MCF 10A (cell line): ENCODE measurements at regions not wholly inside any gene's neighbourhood (a gene's known extent, or its start where the extent isn't known, plus 50 kb on each side); places are given as distances from the start of the nearest gene placed in this dataset.

Experiments used
- BruUV-seq: library from RNA; stranded (reverse); fragments of 400-500 nt; replicated peaks from 2 replicates; lab custom pipeline; 2021; lab: Mats Ljungman, UMichigan
- CTCF ChIA-PET: fragments of 300-600 bp; sonication (Branson Sonifier 250); formaldehyde crosslinking; extraction: SDS; loops from one replicate; lab custom pipeline; 2021; ENCODE audit warnings: antibody characterized with exemption, inconsistent platforms; lab: Yijun Ruan, JAX
- POLR2A ChIA-PET: fragments of 300-600, 350-650 bp; sonication (Branson Sonifier 250); formaldehyde crosslinking; extraction: SDS; loops from one replicate; lab custom pipeline; 2020; ENCODE audit warnings: antibody characterized with exemption, inconsistent platforms; lab: Yijun Ruan, JAX
- DNase-seq: peaks from one replicate; pipeline ENCODE4 v3.0.0-alpha.2; 2018; ENCODE audit not compliant: unreplicated experiment
- H3K27ac Mint-ChIP-seq: one replicate; pipeline ENCODE4 v1.8.0; 2022; ENCODE audit warnings: mild to moderate bottlenecking, low read depth, mixed read lengths; ENCODE audit not compliant: unreplicated experiment
- H3K27me3 Mint-ChIP-seq: one replicate; pipeline ENCODE4 v1.8.0; 2022; ENCODE audit warnings: mixed read lengths; ENCODE audit not compliant: insufficient read depth, unreplicated experiment
- H3K36me3 Mint-ChIP-seq: one replicate; pipeline ENCODE4 v1.8.0; 2022; ENCODE audit warnings: mild to moderate bottlenecking, moderate library complexity, mixed read lengths; ENCODE audit not compliant: insufficient read depth, unreplicated experiment
- H3K4me1 Mint-ChIP-seq: one replicate; pipeline ENCODE4 v1.8.0; 2022; ENCODE audit warnings: mixed read lengths; ENCODE audit not compliant: insufficient read depth, unreplicated experiment
- H3K4me3 Mint-ChIP-seq: one replicate; pipeline ENCODE4 v1.8.0; 2022; ENCODE audit warnings: mild to moderate bottlenecking, moderate library complexity, mixed read lengths; ENCODE audit not compliant: unreplicated experiment
- H3K9me3 Mint-ChIP-seq: one replicate; pipeline ENCODE4 v1.8.0; 2022; ENCODE audit warnings: mixed read lengths; ENCODE audit not compliant: unreplicated experiment
- CTCF ChIP-seq: fragments of 200-600 bp; IDR thresholded peaks from one replicate; pipeline ENCODE4 v1.8.0; 2022; ENCODE audit warnings: antibody characterized with exemption, mild to moderate bottlenecking; ENCODE audit not compliant: unreplicated experiment
- intact Hi-C: fragments of 100-400 bp; cut with micrococcal nuclease; formaldehyde crosslinking; loops from 2 replicates; pipeline ENCODE4 v1.14.1; 2022

GRCh38 chr12:42008996-42009395 lies 135.7 kb downstream of the GXYLT1 start:
- no peak for DNase-seq
- no TSS peak for BruUV-seq
- Mint-ChIP-seq H3K27ac (no peak overlapping the region), H3K4me3 (no peak overlapping the region), H3K9me3 (no peaks in the 10 kb centered on the region), H3K36me3 (no peaks in the 10 kb centered on the region), H3K27me3 (peaks cover 18% of the 10 kb centered on the region), H3K4me1 (no peaks in the 10 kb centered on the region)
- ChIA-PET POLR2A (no interaction called here), CTCF (interaction anchor here (2.6 kb wide), 1 partner anchor 15 kb away, joined by 14 read pairs; no protein-coding TSS in a partner anchor)
- no peak for TF ChIP-seq CTCF
- intact Hi-C loops, result no loop called here

DNA sequence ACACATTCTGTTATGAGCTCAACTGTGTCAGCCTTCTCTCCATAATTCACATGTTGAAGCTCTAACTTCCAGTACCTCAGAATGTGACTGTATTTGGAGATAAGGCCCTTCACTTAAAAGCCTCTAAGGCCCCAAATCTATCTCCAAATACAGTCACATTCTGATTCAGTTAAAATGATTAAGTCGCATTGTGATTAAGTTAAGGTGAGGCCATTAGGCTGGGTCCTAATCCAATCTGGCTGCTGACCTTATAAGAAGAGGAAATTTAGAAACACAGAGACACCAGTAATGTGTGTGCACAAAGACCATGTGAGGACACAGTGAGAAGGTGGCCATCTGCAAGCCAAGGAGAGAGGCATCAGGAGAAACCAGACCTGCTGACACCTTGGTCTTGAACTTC lies 141.6 kb downstream of the GXYLT1 start:
- Mint-ChIP-seq H3K27ac (no peak overlapping the region), H3K4me1 (no peaks in the 10 kb centered on the region), H3K36me3 (peaks cover 5% of the 10 kb centered on the region), H3K4me3 (no peak overlapping the region), H3K27me3 (peaks cover 33% of the 10 kb centered on the region), H3K9me3 (no peaks in the 10 kb centered on the region)
- ChIA-PET CTCF (no interaction called here), POLR2A (interaction anchor here (0.6 kb wide), 1 partner anchor 1025 kb away, joined by 3 read pairs; no protein-coding TSS in a partner anchor)
- no peak for TF ChIP-seq CTCF
- no TSS peak for BruUV-seq
- no peak for DNase-seq
- intact Hi-C loops, result no loop called here

DNA sequence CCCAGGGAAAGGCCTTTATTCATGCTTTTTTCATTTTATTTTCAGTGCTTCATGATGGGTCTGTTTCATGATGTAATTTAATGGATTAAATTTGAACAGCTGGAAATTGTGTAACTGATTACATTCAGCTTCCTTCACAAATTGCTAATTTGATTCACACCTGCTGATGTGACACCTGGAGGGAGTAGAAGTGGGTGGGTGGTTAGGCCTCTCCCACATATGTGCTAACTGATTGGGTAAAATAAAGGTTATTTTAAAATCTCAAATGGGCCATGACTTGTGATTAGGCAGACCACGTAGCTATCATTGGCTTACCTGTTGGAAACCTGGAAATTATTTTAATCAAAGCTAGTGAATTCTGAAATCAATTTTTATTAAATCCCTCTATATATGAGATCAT lies 142.1 kb downstream of the GXYLT1 start:
- Mint-ChIP-seq H3K27me3 (peaks cover 38% of the 10 kb centered on the region), H3K36me3 (peaks cover 5% of the 10 kb centered on the region), H3K27ac (no peak overlapping the region), H3K4me3 (no peak overlapping the region), H3K4me1 (no peaks in the 10 kb centered on the region), H3K9me3 (no peaks in the 10 kb centered on the region)
- intact Hi-C loops, result no loop called here
- ChIA-PET CTCF (interaction anchor here (1.8 kb wide), 1 partner anchor 22 kb away, joined by 4 read pairs; no protein-coding TSS in a partner anchor), POLR2A (interaction anchor here (0.6 kb wide), 1 partner anchor 1026 kb away, joined by 3 read pairs; no protein-coding TSS in a partner anchor)
- no TSS peak for BruUV-seq
- no peak for TF ChIP-seq CTCF
- no peak for DNase-seq

GRCh38 chr12:41998436-41998835 lies 146.2 kb downstream of the GXYLT1 start:
- POLR2A ChIA-PET, result no interaction called here
- H3K4me1 Mint-ChIP-seq, result no peaks in the 10 kb centered on the region
- CTCF ChIA-PET, result interaction anchor here (0.7 to 2.3 kb wide), 2 partner anchors 25 to 26 kb away, joined by 3 to 12 read pairs; no protein-coding TSS in a partner anchor
- intact Hi-C loops, result no loop called here
- H3K36me3 Mint-ChIP-seq, result peaks cover 5% of the 10 kb centered on the region
- H3K4me3 Mint-ChIP-seq, result no peak overlapping the region
- no peak for DNase-seq
- TF ChIP-seq CTCF, result no peak
- BruUV-seq, result no TSS peak
- no peak overlapping the region for H3K27ac Mint-ChIP-seq
- peaks cover 26% of the 10 kb centered on the region for H3K27me3 Mint-ChIP-seq
- no peaks in the 10 kb centered on the region for H3K9me3 Mint-ChIP-seq
